ENCODE measurements at regions not wholly inside any gene's neighbourhood (a gene's known extent, or its start where the extent isn't known, plus 50 kb on each side); places are given as distances from the start of the nearest gene placed in this dataset.
"Not testable (repeated sequence)": the region's sequence is repeated elsewhere in the genome, so short reads cannot be mapped to it uniquely, and the experiment has no call there.

DNA sequence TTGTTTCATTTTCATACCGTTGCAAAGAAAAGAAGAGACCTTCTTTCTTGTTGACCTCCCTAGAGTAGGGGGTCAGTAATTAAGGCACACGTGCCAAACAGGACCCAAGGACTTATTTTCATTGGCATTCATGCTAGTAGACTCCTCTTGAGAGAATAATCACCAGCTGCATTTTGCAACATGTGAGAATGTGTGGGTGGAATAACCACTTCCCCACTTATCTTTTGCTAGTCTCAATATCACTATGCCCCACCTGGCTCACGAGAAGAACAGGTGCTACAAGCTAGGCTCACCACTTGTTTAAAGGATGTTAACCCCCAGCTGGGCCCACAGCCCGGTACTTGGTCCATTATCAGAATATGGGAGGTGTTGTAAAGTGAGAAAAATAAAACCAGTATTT is 460.7 kb upstream of the MEF2C start:
- DNase-seq (ENCODE audit: low read depth) = no peak

GRCh38 chr5:89342106-89342876 is 459.3 kb upstream of the MEF2C start:
- peak; percentile 88 for DNase-seq (ENCODE audit: low read depth)

DNA sequence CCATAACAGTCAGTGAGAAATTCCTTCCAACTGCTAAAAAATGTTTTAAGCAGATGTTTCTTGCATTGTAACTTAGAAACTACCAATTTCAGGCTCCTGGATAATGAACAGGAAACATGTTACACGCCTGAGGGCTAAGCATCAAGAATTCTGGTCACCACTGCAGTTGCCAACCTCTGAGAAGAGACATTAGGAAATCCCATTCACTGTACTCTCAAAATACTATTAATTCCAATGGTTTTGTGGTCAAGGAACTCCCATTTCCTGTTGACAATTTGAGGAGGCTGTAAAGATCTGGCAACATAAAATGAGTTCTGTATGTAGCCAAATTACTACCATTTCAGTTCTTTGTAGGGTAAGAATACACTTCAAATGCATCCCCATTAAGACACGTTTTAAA is 456.0 kb upstream of the MEF2C start:
- peak; percentile 77 for DNase-seq (ENCODE audit: low read depth)

DNA sequence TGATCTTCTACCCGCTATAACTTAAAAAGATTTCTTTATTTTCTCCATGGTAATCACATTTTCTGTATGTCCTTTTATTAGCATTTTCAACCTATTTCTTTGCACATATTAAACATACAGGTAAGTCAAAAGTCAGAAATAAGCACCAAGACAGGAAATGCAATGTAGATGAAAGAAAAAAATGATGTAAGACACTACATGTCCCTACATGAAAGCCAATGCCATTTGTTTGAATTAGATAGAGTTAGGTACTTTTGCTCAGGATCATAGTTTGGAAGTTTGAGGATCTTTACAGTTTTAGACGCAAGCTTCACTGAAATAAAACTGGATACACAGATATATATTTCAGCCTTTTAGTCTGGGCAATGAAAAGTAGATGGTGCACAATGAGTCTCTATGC is 453.1 kb upstream of the MEF2C start:
- no peak for DNase-seq (ENCODE audit: low read depth)

DNA sequence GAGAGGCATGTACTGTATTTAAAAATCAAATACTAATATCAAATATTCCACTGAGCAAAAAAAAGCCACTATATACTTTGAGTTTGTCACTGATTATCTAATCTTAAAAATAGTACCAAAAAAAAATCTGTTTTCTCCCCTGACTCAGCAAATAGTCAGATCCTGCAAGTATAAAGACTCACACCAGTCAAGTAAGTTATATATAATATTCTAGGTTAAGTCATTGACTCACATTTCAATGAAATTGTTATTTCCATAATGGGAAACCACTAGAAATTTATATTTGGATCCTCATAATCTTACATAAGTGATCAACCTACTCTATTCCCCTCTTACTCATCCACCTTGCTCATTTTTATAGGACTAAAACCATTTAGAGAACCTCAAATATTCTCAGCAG is 447.2 kb upstream of the MEF2C start:
- no peak for DNase-seq (ENCODE audit: low read depth)

GRCh38 chr5:89327608-89328007 is 444.6 kb upstream of the MEF2C start:
- peak; percentile 3 for DNase-seq (ENCODE audit: low read depth)

GRCh38 chr5:89324990-89325389 is 442.0 kb upstream of the MEF2C start:
- no peak for DNase-seq (ENCODE audit: low read depth)

- DNase-seq (ENCODE audit: low read depth) = no peak
Measured at GRCh38 chr5:89320421-89321277, 437.7 kb upstream of the MEF2C start.

GRCh38 chr5:89317838-89318237 is 434.9 kb upstream of the MEF2C start:
- DNase-seq (ENCODE audit: low read depth) = not testable (repeated sequence)

GRCh38 chr5:89315286-89316100 is 432.5 kb upstream of the MEF2C start:
- no peak for DNase-seq (ENCODE audit: low read depth)

GRCh38 chr5:89313804-89314588 is 431.0 kb upstream of the MEF2C start:
- DNase-seq (ENCODE audit: low read depth) = peak; percentile 44

DNA sequence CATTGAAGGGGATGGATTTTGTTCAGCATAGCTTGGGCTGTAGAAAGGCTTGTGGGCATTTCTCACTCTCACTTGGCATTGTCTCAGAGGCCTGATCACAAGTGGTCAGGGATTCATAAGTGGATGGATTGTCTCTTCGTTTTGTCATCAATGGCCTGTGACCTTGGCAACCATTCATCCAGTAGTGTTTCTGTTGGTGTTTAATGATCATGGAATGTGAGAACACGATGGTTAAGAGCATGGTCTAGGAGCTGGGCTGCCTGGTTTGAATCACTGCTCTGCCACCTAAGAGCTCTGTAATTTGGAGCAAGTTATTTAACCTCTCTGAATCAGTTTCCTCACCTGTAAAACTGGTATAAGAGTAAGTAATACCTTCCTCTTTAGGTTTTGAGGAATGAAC is 430.1 kb upstream of the MEF2C start:
- peak; percentile 11 for DNase-seq (ENCODE audit: low read depth)

GRCh38 chr5:89309268-89309667 is 426.3 kb upstream of the MEF2C start:
- DNase-seq (ENCODE audit: low read depth) = no peak

DNA sequence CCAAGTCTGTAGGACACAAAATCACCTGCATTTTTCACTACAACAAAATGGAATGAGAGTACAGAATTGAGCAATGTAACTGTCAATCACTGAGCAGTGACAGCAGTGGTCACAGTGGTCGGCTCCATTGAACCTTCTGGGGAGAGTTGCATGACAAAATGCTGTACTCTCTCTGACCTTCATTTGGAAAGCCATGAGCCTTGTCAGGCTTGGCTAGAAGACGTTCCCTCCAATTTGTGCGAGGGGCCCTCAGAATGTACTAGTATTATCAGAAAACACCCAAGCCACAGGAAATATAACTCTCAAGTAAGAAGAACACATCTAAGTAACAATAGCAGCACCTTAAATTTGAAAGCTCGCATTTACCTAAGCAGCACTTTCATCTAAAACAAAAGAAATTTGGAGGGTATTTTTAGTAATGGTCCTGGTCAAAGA is 425.6 kb upstream of the MEF2C start:
- no peak for DNase-seq (ENCODE audit: low read depth)

GRCh38 chr5:89307972-89308371 is 425.0 kb upstream of the MEF2C start:
- DNase-seq (ENCODE audit: low read depth) = no peak

- not testable (repeated sequence) for DNase-seq (ENCODE audit: low read depth)
Measured at GRCh38 chr5:89307141-89307540, 424.2 kb upstream of the MEF2C start.

- DNase-seq (ENCODE audit: low read depth) = no peak
Measured at GRCh38 chr5:89303033-89303480, 420.1 kb upstream of the MEF2C start.

- no peak for DNase-seq (ENCODE audit: low read depth)
Measured at GRCh38 chr5:89302102-89302891, 419.3 kb upstream of the MEF2C start.

DNA sequence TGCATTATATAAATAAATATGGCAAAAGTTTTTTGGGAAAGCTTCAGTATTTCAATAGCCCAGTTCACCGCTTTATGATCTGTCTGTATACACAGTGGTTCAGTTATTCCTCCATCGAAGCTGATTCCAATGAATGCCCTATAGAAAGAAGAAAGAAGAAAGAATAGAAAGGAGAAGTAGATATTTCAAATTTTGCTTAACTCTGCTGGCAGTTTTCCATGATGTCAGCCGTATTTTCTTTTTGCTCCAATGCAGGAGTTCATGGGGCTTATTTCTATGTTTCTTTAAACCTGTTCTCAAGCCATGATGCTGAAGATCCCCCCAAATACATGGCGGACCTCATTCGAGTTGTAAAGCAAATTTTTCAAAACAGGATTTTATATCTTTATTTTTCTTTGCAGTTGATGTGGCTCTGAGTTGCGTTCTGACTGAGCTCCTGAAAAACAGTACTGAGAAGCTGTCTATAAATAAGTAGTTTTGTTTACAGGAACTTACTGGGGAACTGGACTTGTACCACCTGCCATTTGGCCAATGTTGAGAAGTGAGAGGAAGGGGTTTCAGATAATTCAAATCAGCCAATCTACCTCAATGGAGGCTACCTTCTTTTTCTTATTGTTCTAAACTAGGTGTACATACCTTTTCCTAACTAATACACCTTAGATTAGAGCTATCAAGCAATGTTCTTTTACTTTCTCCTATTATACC is 418.5 kb upstream of the MEF2C start:
- no peak for DNase-seq (ENCODE audit: low read depth)

- no peak for DNase-seq (ENCODE audit: low read depth)
Measured at GRCh38 chr5:89300426-89300970, 417.5 kb upstream of the MEF2C start.

Data from fibroblast of gingiva (primary cell).